H9 (cell line): ENCODE measurements at regions not wholly inside any gene's neighbourhood (a gene's known extent, or its start where the extent isn't known, plus 50 kb on each side); places are given as distances from the start of the nearest gene placed in this dataset.

Experiments
- DNase-seq: peaks from one replicate; pipeline ENCODE4 v3.0.0-alpha.2; 2017
- H2AFZ ChIP-seq: one replicate; pipeline ENCODE4 v1.6.1; 2013; ENCODE audit warnings: mild to moderate bottlenecking, low read length, control low read depth, moderate library complexity
- H2AK5ac ChIP-seq: 2 replicates; pipeline ENCODE4 v1.6.1; 2013; ENCODE audit warnings: low read length, control low read depth, mixed read lengths; ENCODE audit not compliant: insufficient read length
- H2BK120ac ChIP-seq: one replicate; pipeline ENCODE4 v1.6.1; 2013; ENCODE audit warnings: low read depth, mild to moderate bottlenecking, low read length, control low read depth, inconsistent platforms; ENCODE audit not compliant: poor library complexity, severe bottlenecking
- H2BK12ac ChIP-seq: 2 replicates; pipeline ENCODE4 v1.6.1; 2013; ENCODE audit warnings: low read length, control low read depth, mixed read lengths, low read depth; ENCODE audit not compliant: insufficient read length
- H2BK15ac ChIP-seq: 2 replicates; pipeline ENCODE4 v1.6.1; 2013; ENCODE audit warnings: low read depth, low read length, control low read depth
- H2BK20ac ChIP-seq: one replicate; pipeline ENCODE4 v1.6.1; 2013; ENCODE audit warnings: low read depth, mild to moderate bottlenecking, low read length, control low read depth, inconsistent platforms; ENCODE audit not compliant: poor library complexity, severe bottlenecking
- H2BK5ac ChIP-seq: 2 replicates; pipeline ENCODE4 v1.6.1; 2013; ENCODE audit warnings: low read length, control low read depth, mixed read lengths; ENCODE audit not compliant: insufficient read length
- H3K14ac ChIP-seq: 2 replicates; pipeline ENCODE4 v1.6.1; 2013; ENCODE audit warnings: low read length, control low read depth; ENCODE audit not compliant: insufficient read depth
- H3K18ac ChIP-seq: 2 replicates; pipeline ENCODE4 v1.6.1; 2013; ENCODE audit warnings: low read depth, mild to moderate bottlenecking, mixed read lengths, low read length, control low read depth; ENCODE audit not compliant: insufficient read length
- H3K23ac ChIP-seq: 2 replicates; pipeline ENCODE4 v1.6.1; 2013; ENCODE audit warnings: low read length, control low read depth, mixed read lengths, low read depth; ENCODE audit not compliant: insufficient read length
- H3K23me2 ChIP-seq: 2 replicates; pipeline ENCODE4 v1.6.1; 2013; ENCODE audit warnings: low read depth, mild to moderate bottlenecking, mixed read lengths, low read length, control low read depth; ENCODE audit not compliant: insufficient read length, poor library complexity, severe bottlenecking
- H3K27ac ChIP-seq: 2 replicates; pipeline ENCODE4 v1.5.1; 2013; ENCODE audit warnings: low read length, control low read depth, mixed read lengths, low read depth; ENCODE audit not compliant: insufficient read length
- H3K27me3 ChIP-seq: 2 replicates; pipeline ENCODE4 v1.6.1; 2013; ENCODE audit warnings: low read length, control low read depth, inconsistent platforms; ENCODE audit not compliant: insufficient read depth
- H3K4ac ChIP-seq: 2 replicates; pipeline ENCODE4 v1.6.1; 2013; ENCODE audit warnings: low read depth, mild to moderate bottlenecking, control low read depth, inconsistent platforms, low read length, moderate library complexity
- H3K4me1 ChIP-seq: 2 replicates; pipeline ENCODE4 v1.6.1; 2013; ENCODE audit warnings: low read length, control low read depth, inconsistent platforms; ENCODE audit not compliant: insufficient read depth
- H3K4me2 ChIP-seq: 2 replicates; pipeline ENCODE4 v1.6.1; 2013; ENCODE audit warnings: low read length, control low read depth, mixed read lengths; ENCODE audit not compliant: insufficient read length, insufficient read depth
- H3K56ac ChIP-seq: 2 replicates; pipeline ENCODE4 v1.6.1; 2013; ENCODE audit warnings: low read depth, mild to moderate bottlenecking, mixed read lengths, low read length, control low read depth; ENCODE audit not compliant: insufficient read length
- H3K79me1 ChIP-seq: 2 replicates; pipeline ENCODE4 v1.6.1; 2013; ENCODE audit warnings: low read depth, mild to moderate bottlenecking, moderate library complexity, low read length, control low read depth, inconsistent platforms; ENCODE audit not compliant: insufficient read depth, poor library complexity, severe bottlenecking
- H3K79me2 ChIP-seq: 2 replicates; pipeline ENCODE4 v1.6.1; 2013; ENCODE audit warnings: low read length, control low read depth, inconsistent platforms; ENCODE audit not compliant: insufficient read depth
- H3K9ac ChIP-seq: 2 replicates; pipeline ENCODE4 v1.6.1; 2013; ENCODE audit warnings: low read length, control low read depth, mixed read lengths; ENCODE audit not compliant: insufficient read length; ENCODE audit errors: extremely low read depth
- H3K9me3 ChIP-seq: one replicate; pipeline ENCODE4 v1.6.1; 2013; ENCODE audit warnings: low read depth, low read length, inconsistent platforms; ENCODE audit not compliant: control insufficient read depth
- H3T11ph ChIP-seq: one replicate; pipeline ENCODE4 v1.6.1; 2013; ENCODE audit warnings: mild to moderate bottlenecking, low read length, control low read depth, inconsistent platforms
- H4K20me1 ChIP-seq: one replicate; pipeline ENCODE4 v1.6.1; 2013; ENCODE audit not compliant: control insufficient read depth, insufficient read length, insufficient read depth
- H4K5ac ChIP-seq: 2 replicates; pipeline ENCODE4 v1.6.1; 2013; ENCODE audit warnings: low read depth, mild to moderate bottlenecking, mixed read lengths, low read length, control low read depth; ENCODE audit not compliant: insufficient read length
- H4K8ac ChIP-seq: replicated peaks from 2 replicates; pipeline ENCODE4 v1.6.1; 2013; ENCODE audit warnings: low read length, control low read depth, mixed read lengths, low read depth; ENCODE audit not compliant: insufficient read length
- H4K91ac ChIP-seq: 2 replicates; pipeline ENCODE4 v1.6.1; 2013; ENCODE audit warnings: low read depth, mild to moderate bottlenecking, moderate library complexity, mixed read lengths, low read length, control low read depth; ENCODE audit not compliant: insufficient read length
- H3K27ac Mint-ChIP-seq, 3 experiments: 2 replicates in 2 of 3; 3 replicates in 1 of 3; pipeline ENCODE4 v1.8.0; 2020 to 2021; ENCODE audit warnings: mixed read lengths in 3 of 3, mild to moderate bottlenecking in 1 of 3, moderate library complexity in 1 of 3
- H3K27me3 Mint-ChIP-seq: 2 replicates; pipeline ENCODE4 v1.8.0; 2021; ENCODE audit warnings: low read depth, mild to moderate bottlenecking, moderate library complexity, mixed read lengths
- H3K36me3 Mint-ChIP-seq, 3 experiments: 2 replicates in 2 of 3; 3 replicates in 1 of 3; pipeline ENCODE4 v1.8.0; 2020 to 2021; ENCODE audit warnings: low read depth in 3 of 3, mixed read lengths in 3 of 3; ENCODE audit not compliant: insufficient read depth in 1 of 3
- H3K4me1 Mint-ChIP-seq, 2 experiments: 2 replicates each; pipeline ENCODE4 v1.8.0; 2020; ENCODE audit warnings: mixed read lengths in 2 of 2
- H3K4me3 Mint-ChIP-seq, 2 experiments: 2 replicates in 1 of 2; 3 replicates in 1 of 2; pipeline ENCODE4 v1.8.0; 2020 to 2021; ENCODE audit warnings: mild to moderate bottlenecking in 2 of 2, mixed read lengths in 2 of 2, moderate library complexity in 1 of 2
- H3K9me3 Mint-ChIP-seq, 2 experiments: 2 replicates in 1 of 2; 3 replicates in 1 of 2; pipeline ENCODE4 v1.8.0; 2020; ENCODE audit warnings: mild to moderate bottlenecking in 2 of 2, mixed read lengths in 2 of 2, moderate library complexity in 1 of 2
- WGBS: extraction: QIAGEN DNeasy Blood & Tissue Kit; methylation state at CpG from one replicate; pipeline ENCODE4 v1.1.7; 2013; ENCODE audit warnings: missing lambda C conversion rate, low lambda C conversion rate, mixed read lengths; ENCODE audit not compliant: insufficient read length; ENCODE audit errors: extremely low coverage; 5-methylcytosine and 5-hydroxymethylcytosine counted together
- TF ChIP-seq, protein P1 (sequence below): fragments of 200-600 bp; sonication (generic); conservative IDR thresholded peaks from 3 replicates; pipeline ENCODE4 v1.8.0; 2021; ENCODE audit warnings: antibody characterized with exemption, mild to moderate bottlenecking

DNA sequence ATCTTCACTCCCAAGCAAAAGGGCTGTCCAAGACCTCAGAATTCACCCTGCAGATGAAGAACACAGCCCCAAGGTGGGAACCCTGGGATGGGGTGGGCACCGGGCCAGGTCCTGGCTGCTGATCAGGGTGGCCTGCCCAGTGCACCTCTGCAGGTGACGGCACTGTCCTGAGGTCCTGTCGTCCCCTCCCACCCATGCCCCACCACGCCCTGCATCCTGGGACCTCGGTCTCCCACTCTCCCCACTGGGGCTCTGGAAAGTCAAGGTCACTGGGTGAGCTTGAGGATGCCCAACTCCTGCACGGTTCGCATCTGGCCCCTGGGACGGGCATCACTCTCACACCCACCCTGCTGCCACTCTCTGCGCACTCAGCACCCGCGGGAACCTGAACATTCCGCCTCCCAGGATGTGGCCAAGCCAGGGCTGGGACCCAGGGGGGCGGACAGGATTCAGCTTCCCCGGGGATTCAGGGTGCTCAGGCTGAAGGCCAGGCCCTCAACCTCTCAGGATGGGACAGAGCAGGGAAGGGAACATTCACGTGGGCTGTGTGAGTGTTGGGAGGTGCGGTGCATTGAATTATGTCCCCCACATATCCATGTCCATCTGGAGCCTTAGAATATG, 115.9 kb downstream of the CPZ start:
- Mint-ChIP-seq H3K36me3 (peaks cover 0 to 4% (median 0%) of the 10 kb centered on the region in 3 experiments; a peak in 2 of 7 replicates), H3K27me3 (peaks cover 17% of the 10 kb centered on the region), H3K27ac (no peak overlapping the region; a peak in 1 of 7 replicates), H3K4me3 (no peak overlapping the region), H3K9me3 (peaks cover 11 to 12% of the 10 kb centered on the region in 2 experiments), H3K4me1 (peaks cover 4 to 20% of the 10 kb centered on the region in 2 experiments; a peak in 3 of 4 replicates)
- H2AFZ ChIP-seq = no peak overlapping the region
- H3K9me3 ChIP-seq = no peaks in the 10 kb centered on the region
- no peaks in the 10 kb centered on the region for H4K20me1 ChIP-seq
- no peaks in the 10 kb centered on the region for H3K79me1 ChIP-seq
- H2AK5ac ChIP-seq = no peak overlapping the region
- no peak overlapping the region for H3K18ac ChIP-seq
- no peaks in the 10 kb centered on the region for H3K4me1 ChIP-seq
- H3K79me2 ChIP-seq = no peaks in the 10 kb centered on the region
- DNase-seq = no peak
- H2BK5ac ChIP-seq = no peak overlapping the region
- no peak overlapping the region for H3K14ac ChIP-seq
- no peak overlapping the region for H3K27ac ChIP-seq
- H4K8ac ChIP-seq = no peak overlapping the region
- H3K27me3 ChIP-seq = no peaks in the 10 kb centered on the region
- H2BK12ac ChIP-seq = no peak overlapping the region
- H2BK20ac ChIP-seq = no peak overlapping the region
- H4K91ac ChIP-seq = no peak overlapping the region
- no peak overlapping the region for H4K5ac ChIP-seq
- no peak overlapping the region for H2BK120ac ChIP-seq
- H3K56ac ChIP-seq = no peak overlapping the region
- H2BK15ac ChIP-seq = no peak overlapping the region
- H3K23ac ChIP-seq = no peak overlapping the region
- no peak overlapping the region for H3K9ac ChIP-seq
- TF ChIP-seq, protein P1, sequence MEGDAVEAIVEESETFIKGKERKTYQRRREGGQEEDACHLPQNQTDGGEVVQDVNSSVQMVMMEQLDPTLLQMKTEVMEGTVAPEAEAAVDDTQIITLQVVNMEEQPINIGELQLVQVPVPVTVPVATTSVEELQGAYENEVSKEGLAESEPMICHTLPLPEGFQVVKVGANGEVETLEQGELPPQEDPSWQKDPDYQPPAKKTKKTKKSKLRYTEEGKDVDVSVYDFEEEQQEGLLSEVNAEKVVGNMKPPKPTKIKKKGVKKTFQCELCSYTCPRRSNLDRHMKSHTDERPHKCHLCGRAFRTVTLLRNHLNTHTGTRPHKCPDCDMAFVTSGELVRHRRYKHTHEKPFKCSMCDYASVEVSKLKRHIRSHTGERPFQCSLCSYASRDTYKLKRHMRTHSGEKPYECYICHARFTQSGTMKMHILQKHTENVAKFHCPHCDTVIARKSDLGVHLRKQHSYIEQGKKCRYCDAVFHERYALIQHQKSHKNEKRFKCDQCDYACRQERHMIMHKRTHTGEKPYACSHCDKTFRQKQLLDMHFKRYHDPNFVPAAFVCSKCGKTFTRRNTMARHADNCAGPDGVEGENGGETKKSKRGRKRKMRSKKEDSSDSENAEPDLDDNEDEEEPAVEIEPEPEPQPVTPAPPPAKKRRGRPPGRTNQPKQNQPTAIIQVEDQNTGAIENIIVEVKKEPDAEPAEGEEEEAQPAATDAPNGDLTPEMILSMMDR = no peak
- H3K4ac ChIP-seq = no peak overlapping the region
- no peaks in the 10 kb centered on the region for H3K23me2 ChIP-seq
- no peak overlapping the region for H3T11ph ChIP-seq
- WGBS = no CpG with 5 or more reads among the region's 16 CpGs
- H3K4me2 ChIP-seq = no peak overlapping the region
